Loucy (cell line): ENCODE measurements at regions not wholly inside any gene's neighbourhood (a gene's known extent, or its start where the extent isn't known, plus 50 kb on each side); places are given as distances from the start of the nearest gene placed in this dataset.

Source experiments
- H2AFZ ChIP-seq: fragments of 200-600 bp; sonication (generic); 2 replicates; pipeline ENCODE4 v1.6.0; 2016; ENCODE audit warnings: antibody characterized with exemption, mild to moderate bottlenecking, low read length, moderate library complexity
- H3F3A ChIP-seq: fragments of 200-600 bp; 2 replicates; pipeline ENCODE4 v1.6.0; 2016; ENCODE audit warnings: antibody characterized with exemption, low read depth, mild to moderate bottlenecking
- H3K27me3 ChIP-seq: fragments of 200-600 bp; sonication (generic); 2 replicates; pipeline ENCODE4 v1.6.1; 2014; ENCODE audit warnings: low read length, mild to moderate bottlenecking; ENCODE audit not compliant: insufficient read depth, poor library complexity, severe bottlenecking
- H3K36me3 ChIP-seq: fragments of 200-600 bp; sonication (generic); 2 replicates; pipeline ENCODE4 v1.6.1; 2016; ENCODE audit warnings: low read length; ENCODE audit not compliant: insufficient read depth
- H3K4me1 ChIP-seq: fragments of 200-600 bp; sonication (generic); 2 replicates; pipeline ENCODE4 v1.5.1; 2014; ENCODE audit warnings: low read length, mild to moderate bottlenecking; ENCODE audit not compliant: insufficient read depth, poor library complexity, severe bottlenecking
- H3K4me2 ChIP-seq: fragments of 200-600 bp; sonication (generic); 2 replicates; pipeline ENCODE4 v1.6.0; 2014; ENCODE audit warnings: antibody characterized with exemption, low read length, low read depth, mild to moderate bottlenecking; ENCODE audit not compliant: poor library complexity, severe bottlenecking
- H3K4me3 ChIP-seq: fragments of 200-600 bp; sonication (generic); 2 replicates; pipeline ENCODE4 v1.5.1; 2014; ENCODE audit warnings: low read length, mild to moderate bottlenecking, mixed read lengths; ENCODE audit not compliant: poor library complexity, severe bottlenecking
- H3K79me2 ChIP-seq: fragments of 200-600 bp; sonication (generic); 2 replicates; pipeline ENCODE4 v1.6.1; 2014; ENCODE audit warnings: low read length; ENCODE audit not compliant: insufficient read depth
- H3K9ac ChIP-seq: fragments of 200-600 bp; sonication (generic); 2 replicates; pipeline ENCODE4 v1.6.0; 2014; ENCODE audit warnings: mild to moderate bottlenecking, low read depth, low read length, moderate library complexity; ENCODE audit not compliant: poor library complexity, severe bottlenecking
- H3K9me2 ChIP-seq: fragments of 200-600 bp; sonication (generic); replicated peaks from 2 replicates; pipeline ENCODE4 v1.6.1; 2016; ENCODE audit warnings: low read depth, low read length, mixed read lengths
- H3K9me3 ChIP-seq: fragments of 200-600 bp; sonication (generic); 2 replicates; pipeline ENCODE4 v1.6.1; 2014; ENCODE audit warnings: mild to moderate bottlenecking, antibody characterized with exemption, low read length, low read depth; ENCODE audit not compliant: insufficient read depth
- H4K20me1 ChIP-seq: fragments of 200-600 bp; sonication (generic); 2 replicates; pipeline ENCODE4 v1.6.0; 2014; ENCODE audit warnings: antibody characterized with exemption, low read length, mild to moderate bottlenecking; ENCODE audit not compliant: insufficient read depth, poor library complexity, severe bottlenecking
- CTCF ChIP-seq: fragments of 200-600 bp; sonication (generic); conservative IDR thresholded peaks from 2 replicates; pipeline ENCODE4 v1.5.1; 2014; ENCODE audit warnings: mild to moderate bottlenecking, antibody characterized with exemption, low read length
- EZH2phosphoT487 ChIP-seq: fragments of 200-600 bp; IDR thresholded peaks from 2 replicates; pipeline ENCODE4 v1.6.1; 2018; ENCODE audit warnings: antibody characterized with exemption, mild to moderate bottlenecking, moderate library complexity, borderline replicate concordance

- H3K4me3 ChIP-seq: no peak overlapping the region
- no peaks in the 10 kb centered on the region for H3K27me3 ChIP-seq
- no peak overlapping the region for H3K4me2 ChIP-seq
- H3F3A ChIP-seq: no peaks in the 10 kb centered on the region
- H3K36me3 ChIP-seq: no peaks in the 10 kb centered on the region
- H3K79me2 ChIP-seq: no peaks in the 10 kb centered on the region
- no peaks in the 10 kb centered on the region for H3K9me2 ChIP-seq
- H3K9me3 ChIP-seq: no peaks in the 10 kb centered on the region
- H4K20me1 ChIP-seq: no peaks in the 10 kb centered on the region
- H3K4me1 ChIP-seq: no peaks in the 10 kb centered on the region
- H3K9ac ChIP-seq: no peak overlapping the region
- H2AFZ ChIP-seq: no peak overlapping the region
- TF ChIP-seq EZH2phosphoT487: no peak
- TF ChIP-seq CTCF: no peak
These were observed 432.7 kb downstream of the SLITRK5 start for GRCh38 chr13:88103824-88104223.

GRCh38 chr13:88104576-88104975 lies 433.4 kb downstream of the SLITRK5 start:
- TF ChIP-seq EZH2phosphoT487 (no peak), CTCF (no peak)
- H3K79me2 ChIP-seq: no peaks in the 10 kb centered on the region
- no peaks in the 10 kb centered on the region for H3K9me3 ChIP-seq
- H3K4me3 ChIP-seq: no peak overlapping the region
- H3K4me2 ChIP-seq: no peak overlapping the region
- no peaks in the 10 kb centered on the region for H4K20me1 ChIP-seq
- H3K9me2 ChIP-seq: no peaks in the 10 kb centered on the region
- H2AFZ ChIP-seq: no peak overlapping the region
- H3K36me3 ChIP-seq: no peaks in the 10 kb centered on the region
- H3K4me1 ChIP-seq: no peaks in the 10 kb centered on the region
- no peaks in the 10 kb centered on the region for H3F3A ChIP-seq
- H3K9ac ChIP-seq: no peak overlapping the region
- no peaks in the 10 kb centered on the region for H3K27me3 ChIP-seq

GRCh38 chr13:88107570-88107969 lies 436.4 kb downstream of the SLITRK5 start:
- Histone ChIP-seq H3K9ac (no peak overlapping the region), H3K4me2 (no peak overlapping the region), H3K9me2 (no peaks in the 10 kb centered on the region), H3F3A (no peaks in the 10 kb centered on the region), H4K20me1 (no peaks in the 10 kb centered on the region), H3K4me3 (no peak overlapping the region), H2AFZ (no peak overlapping the region), H3K9me3 (no peaks in the 10 kb centered on the region), H3K4me1 (no peaks in the 10 kb centered on the region), H3K36me3 (no peaks in the 10 kb centered on the region), H3K79me2 (no peaks in the 10 kb centered on the region), H3K27me3 (no peaks in the 10 kb centered on the region)
- TF ChIP-seq CTCF (no peak), EZH2phosphoT487 (no peak)
